PC-9 (cell line): ENCODE measurements at regions not wholly inside any gene's neighbourhood (a gene's known extent, or its start where the extent isn't known, plus 50 kb on each side); places are given as distances from the start of the nearest gene placed in this dataset.

ENCODE experiments used
- BruUV-seq: library from RNA; stranded (reverse); fragments of 400-500 nt; replicated peaks from 2 replicates; lab custom pipeline; 2021; lab: Mats Ljungman, UMichigan
- CTCF ChIA-PET: fragments of 300-600 bp; sonication (Branson Sonifier 250); formaldehyde crosslinking; loops from one replicate; lab custom pipeline; 2022; ENCODE audit warnings: antibody characterized with exemption; lab: Charles Lee
- POLR2A ChIA-PET: fragments of 300-600 bp; sonication (Branson Sonifier 250); formaldehyde crosslinking; loops from one replicate; lab custom pipeline; 2022; ENCODE audit warnings: antibody characterized with exemption; ENCODE audit not compliant: unreplicated experiment; lab: Charles Lee
- DNase-seq, 2 experiments: peaks; one replicate each; pipeline versions ENCODE4 v3.0.0 to v3.0.0-alpha.2; 2015 to 2022; ENCODE audit warnings: mixed read lengths in 1 of 2
- H2AFZ ChIP-seq: fragments of 200-600 bp; sonication (generic); 2 replicates; pipeline ENCODE4 v1.8.1; 2017; ENCODE audit warnings: antibody characterized with exemption
- H3F3A ChIP-seq: fragments of 200-600 bp; sonication (generic); 2 replicates; pipeline ENCODE4 v1.8.1; 2017; ENCODE audit warnings: antibody characterized with exemption, mild to moderate bottlenecking, low read depth; ENCODE audit not compliant: insufficient read depth
- H3K27ac ChIP-seq: fragments of 200-600 bp; sonication (generic); 2 replicates; pipeline ENCODE4 v1.6.1; 2016; ENCODE audit warnings: mixed run types
- H3K27me3 ChIP-seq: fragments of 200-600 bp; sonication (generic); 2 replicates; pipeline ENCODE4 v1.6.1; 2016; ENCODE audit warnings: low read depth, mixed run types; ENCODE audit not compliant: insufficient read depth
- H3K36me3 ChIP-seq: fragments of 200-600 bp; sonication (generic); 2 replicates; pipeline ENCODE4 v1.6.1; 2016; ENCODE audit warnings: low read depth, mixed run types
- H3K4me1 ChIP-seq: fragments of 200-600 bp; sonication (generic); replicated peaks from 2 replicates; pipeline ENCODE4 v1.6.1; 2016; ENCODE audit warnings: mixed run types; ENCODE audit not compliant: insufficient read depth
- H3K4me2 ChIP-seq: fragments of 200-600 bp; sonication (generic); 2 replicates; pipeline ENCODE4 v1.6.1; 2017; ENCODE audit warnings: mixed run types
- H3K4me3 ChIP-seq: fragments of 200-600 bp; sonication (generic); 2 replicates; pipeline ENCODE4 v1.6.1; 2016; ENCODE audit warnings: mixed run types
- H3K79me2 ChIP-seq: fragments of 200-600 bp; sonication (generic); 2 replicates; pipeline ENCODE4 v1.6.1; 2017; ENCODE audit warnings: low read depth, mixed run types
- H3K9me2 ChIP-seq: fragments of 200-600 bp; sonication (generic); 2 replicates; pipeline ENCODE4 v1.8.1; 2017; ENCODE audit warnings: mild to moderate bottlenecking; ENCODE audit not compliant: insufficient read depth
- H3K9me3 ChIP-seq: fragments of 200-600 bp; sonication (generic); 2 replicates; pipeline ENCODE4 v1.8.1; 2016; ENCODE audit warnings: low read depth; ENCODE audit not compliant: insufficient read depth
- H4K20me1 ChIP-seq: fragments of 200-600 bp; sonication (generic); 2 replicates; pipeline ENCODE4 v1.8.1; 2017; ENCODE audit not compliant: insufficient read depth
- EZH2 ChIP-seq: fragments of 200-600 bp; sonication (generic); IDR thresholded peaks from 2 replicates; pipeline ENCODE4 v1.8.0; 2017; ENCODE audit warnings: antibody characterized with exemption, low read depth
- intact Hi-C: fragments of 100-400 bp; cut with micrococcal nuclease; formaldehyde crosslinking; loops from one replicate; pipeline ENCODE4 v1.10.0; 2022; ENCODE audit not compliant: unreplicated experiment
- TF ChIP-seq, protein P1 (sequence below): fragments of 200-600 bp; sonication (generic); conservative IDR thresholded peaks from 2 replicates; pipeline ENCODE4 v1.6.1; 2017; ENCODE audit warnings: mixed run types, antibody characterized with exemption, mild to moderate bottlenecking, moderate library complexity

DNA sequence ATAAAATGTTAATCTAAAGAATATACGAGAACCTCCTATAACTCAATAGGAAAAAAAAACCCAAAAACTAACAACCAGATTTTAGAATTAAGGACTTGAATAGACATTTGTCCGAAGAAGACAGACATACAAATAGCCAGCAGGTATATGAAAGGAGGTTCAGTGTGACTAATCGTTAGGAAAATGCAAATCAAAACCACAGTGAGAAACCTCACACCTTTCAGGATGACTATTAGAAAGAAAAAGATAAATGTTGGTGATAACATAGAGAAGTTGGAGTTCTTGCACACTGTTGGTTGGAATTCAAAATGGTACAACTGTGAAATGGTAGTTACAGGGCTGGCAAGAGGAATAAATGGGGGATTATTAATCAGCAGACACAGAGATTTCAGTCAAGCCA lies 339.0 kb downstream of the TMEM114 start:
- TF ChIP-seq EZH2: no peak
- TF ChIP-seq, protein P1, sequence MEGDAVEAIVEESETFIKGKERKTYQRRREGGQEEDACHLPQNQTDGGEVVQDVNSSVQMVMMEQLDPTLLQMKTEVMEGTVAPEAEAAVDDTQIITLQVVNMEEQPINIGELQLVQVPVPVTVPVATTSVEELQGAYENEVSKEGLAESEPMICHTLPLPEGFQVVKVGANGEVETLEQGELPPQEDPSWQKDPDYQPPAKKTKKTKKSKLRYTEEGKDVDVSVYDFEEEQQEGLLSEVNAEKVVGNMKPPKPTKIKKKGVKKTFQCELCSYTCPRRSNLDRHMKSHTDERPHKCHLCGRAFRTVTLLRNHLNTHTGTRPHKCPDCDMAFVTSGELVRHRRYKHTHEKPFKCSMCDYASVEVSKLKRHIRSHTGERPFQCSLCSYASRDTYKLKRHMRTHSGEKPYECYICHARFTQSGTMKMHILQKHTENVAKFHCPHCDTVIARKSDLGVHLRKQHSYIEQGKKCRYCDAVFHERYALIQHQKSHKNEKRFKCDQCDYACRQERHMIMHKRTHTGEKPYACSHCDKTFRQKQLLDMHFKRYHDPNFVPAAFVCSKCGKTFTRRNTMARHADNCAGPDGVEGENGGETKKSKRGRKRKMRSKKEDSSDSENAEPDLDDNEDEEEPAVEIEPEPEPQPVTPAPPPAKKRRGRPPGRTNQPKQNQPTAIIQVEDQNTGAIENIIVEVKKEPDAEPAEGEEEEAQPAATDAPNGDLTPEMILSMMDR: no peak
- Histone ChIP-seq H2AFZ (no peak overlapping the region), H3K9me3 (no peaks in the 10 kb centered on the region), H3K36me3 (no peaks in the 10 kb centered on the region), H3K27me3 (no peaks in the 10 kb centered on the region), H3K4me2 (no peak overlapping the region), H3F3A (no peaks in the 10 kb centered on the region), H3K79me2 (no peaks in the 10 kb centered on the region), H3K4me3 (no peak overlapping the region), H3K4me1 (no peaks in the 10 kb centered on the region), H3K27ac (no peak overlapping the region), H3K9me2 (no peaks in the 10 kb centered on the region), H4K20me1 (no peaks in the 10 kb centered on the region)
- CTCF ChIA-PET: no interaction called here
- intact Hi-C loops: no loop called here
- BruUV-seq: no TSS peak
- DNase-seq: no peak
- POLR2A ChIA-PET: no interaction called here

- POLR2A ChIA-PET: no interaction called here
- H3F3A ChIP-seq: no peaks in the 10 kb centered on the region
These were observed 342.3 kb downstream of the TMEM114 start for GRCh38 chr16:8247993-8248392.

GRCh38 chr16:8243981-8244380 lies 346.3 kb downstream of the TMEM114 start:
- H3K4me1 ChIP-seq: no peaks in the 10 kb centered on the region
- H3F3A ChIP-seq: no peaks in the 10 kb centered on the region
- H4K20me1 ChIP-seq: no peaks in the 10 kb centered on the region
- ChIA-PET CTCF (no interaction called here), POLR2A (no interaction called here)
- intact Hi-C loops: no loop called here
- no peaks in the 10 kb centered on the region for H3K9me3 ChIP-seq
- no peak for DNase-seq
- TF ChIP-seq, protein P1: no peak
- no peak for TF ChIP-seq EZH2
- H3K36me3 ChIP-seq: no peaks in the 10 kb centered on the region
- no peak overlapping the region for H3K4me2 ChIP-seq
- H2AFZ ChIP-seq: no peak overlapping the region
- H3K9me2 ChIP-seq: no peaks in the 10 kb centered on the region
- BruUV-seq: no TSS peak
- H3K27ac ChIP-seq: no peak overlapping the region
- H3K27me3 ChIP-seq: no peaks in the 10 kb centered on the region; the same call in 1 of the 2 replicates
- H3K4me3 ChIP-seq: no peak overlapping the region
- no peaks in the 10 kb centered on the region for H3K79me2 ChIP-seq

More at GRCh38 chr16:8247993-8248392, 342.3 kb downstream of the TMEM114 start:
- Histone ChIP-seq H4K20me1 (no peaks in the 10 kb centered on the region), H3K79me2 (no peaks in the 10 kb centered on the region), H3K4me2 (no peak overlapping the region), H3K36me3 (no peaks in the 10 kb centered on the region), H3K4me1 (no peaks in the 10 kb centered on the region), H2AFZ (no peak overlapping the region), H3K27me3 (no peaks in the 10 kb centered on the region), H3K9me3 (no peaks in the 10 kb centered on the region), H3K4me3 (no peak overlapping the region), H3K27ac (no peak overlapping the region), H3K9me2 (no peaks in the 10 kb centered on the region)
- CTCF ChIA-PET: no interaction called here
- BruUV-seq: no TSS peak
- no peak for DNase-seq
- intact Hi-C loops: no loop called here
- TF ChIP-seq EZH2: no peak

DNA sequence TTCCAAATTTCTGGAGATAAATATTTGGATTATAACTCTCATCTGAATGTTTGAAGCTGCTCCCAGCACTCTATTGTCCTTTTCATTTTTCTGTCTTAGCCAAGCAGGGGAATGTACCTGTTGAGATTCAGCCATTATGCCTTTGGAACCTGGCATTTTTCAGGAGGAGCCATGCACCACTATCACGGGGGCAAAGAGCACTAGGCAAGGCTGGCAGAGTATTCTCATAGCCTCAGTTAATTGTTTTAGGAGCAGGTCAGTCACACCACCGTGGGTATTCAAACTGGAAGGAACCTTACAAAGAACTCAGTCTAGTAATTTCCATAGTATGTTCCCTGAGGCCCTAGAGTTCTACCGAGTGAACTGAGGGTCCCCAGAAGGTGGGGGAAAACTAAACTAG lies 348.9 kb downstream of the TMEM114 start:
- no TSS peak for BruUV-seq
- intact Hi-C loops: no loop called here
- no peak for TF ChIP-seq EZH2
- TF ChIP-seq, protein P1: no peak

More for the DNA sequence above, 348.9 kb downstream of the TMEM114 start:
- Histone ChIP-seq H2AFZ (no peak overlapping the region), H3K27ac (no peak overlapping the region), H3K4me3 (no peak overlapping the region), H3K79me2 (no peaks in the 10 kb centered on the region), H3K27me3 (no peaks in the 10 kb centered on the region; the same call in 1 of the 2 replicates), H3K9me2 (no peaks in the 10 kb centered on the region), H3F3A (no peaks in the 10 kb centered on the region), H3K4me1 (no peaks in the 10 kb centered on the region), H3K9me3 (no peaks in the 10 kb centered on the region), H4K20me1 (no peaks in the 10 kb centered on the region), H3K36me3 (no peaks in the 10 kb centered on the region), H3K4me2 (no peak overlapping the region)
- POLR2A ChIA-PET: no interaction called here
- CTCF ChIA-PET: no interaction called here
- no peak for DNase-seq
